Gastrocnemius medialis (tissue), 4 donors: ENCODE measurements at regions not wholly inside any gene's neighbourhood (a gene's known extent, or its start where the extent isn't known, plus 50 kb on each side); places are given as distances from the start of the nearest gene placed in this dataset.

Source experiments
- ATAC-seq, 2 donors: fragments of 150-250 bp; one replicate each; pipeline ENCODE4 v1.9.1; 2016
- DNase-seq, 2 donors: peaks; one replicate each; pipeline ENCODE4 v3.0.0-alpha.2; 2019
- H3K27ac ChIP-seq, 4 donors: fragments of 200-600 bp; sonication (generic); 1 replicate in 1 of 4; 2 replicates in 3 of 4; pipeline ENCODE4 v1.5.1; 2016 to 2018; ENCODE audit warnings: mild to moderate bottlenecking in 2 of 4, moderate library complexity in 1 of 4
- H3K27me3 ChIP-seq, 3 donors: fragments of 200-600 bp; sonication (generic) in 2 of 3; 1 replicate in 1 of 3; 2 replicates in 2 of 3; pipeline versions ENCODE4 v1.5.1 to v1.6.0; 2016 to 2019; ENCODE audit warnings: mild to moderate bottlenecking in 1 of 3, moderate library complexity in 1 of 3
- H3K36me3 ChIP-seq, 2 donors: fragments of 200-600 bp; sonication (generic) in 1 of 2; one replicate each; pipeline ENCODE4 v1.5.1; 2017 to 2018
- H3K4me1 ChIP-seq, 2 donors: fragments of 200-600 bp; sonication (generic) in 1 of 2; one replicate each; pipeline ENCODE4 v1.5.1; 2016 to 2017; ENCODE audit warnings: mild to moderate bottlenecking in 2 of 2
- H3K4me3 ChIP-seq, 4 donors: fragments of 200-600 bp; sonication (generic) in 3 of 4; 1 replicate in 1 of 4; 2 replicates in 3 of 4; pipeline ENCODE4 v1.5.1; 2016 to 2019; ENCODE audit warnings: mild to moderate bottlenecking in 2 of 4
- H3K9me3 ChIP-seq, 3 donors: fragments of 200-600 bp; sonication (generic) in 2 of 3; 1 replicate in 1 of 3; 2 replicates in 2 of 3; pipeline ENCODE4 v1.5.1; 2016 to 2019
- POLR2A ChIP-seq, 2 donors: fragments of 450-650 bp; IDR thresholded peaks; one replicate each; pipeline ENCODE4 v1.6.1; 2017; ENCODE audit warnings: antibody characterized with exemption in 2 of 2, mild to moderate bottlenecking in 2 of 2, moderate library complexity in 2 of 2
- in situ Hi-C, 4 donors: fragments of 200-750 bp; cut with MboI; loops; one replicate each; pipeline versions ENCODE4 v1.15.0 to v1.8.0; 2017; ENCODE audit warnings: low sequenced_read_pairs in 4 of 4
- intact Hi-C: fragments of 100-400 bp; cut with DNase I; formaldehyde crosslinking; loops from one replicate; pipeline ENCODE4 v1.15.1; 2023; ENCODE audit warnings: low total_unique reads
- TF ChIP-seq, protein P1 (sequence below), 5 experiments: fragments of 450-650 bp in 3 of 5; fragments of 200-600 bp in 2 of 5; sonication (generic) in 2 of 5; IDR thresholded peaks in 4 of 5; conservative IDR thresholded peaks in 1 of 5; 1 replicate in 4 of 5; 2 replicates in 1 of 5; pipeline ENCODE4 v1.5.1; 2016 to 2019; ENCODE audit warnings: antibody characterized with exemption in 5 of 5, mild to moderate bottlenecking in 3 of 5, moderate library complexity in 3 of 5

DNA sequence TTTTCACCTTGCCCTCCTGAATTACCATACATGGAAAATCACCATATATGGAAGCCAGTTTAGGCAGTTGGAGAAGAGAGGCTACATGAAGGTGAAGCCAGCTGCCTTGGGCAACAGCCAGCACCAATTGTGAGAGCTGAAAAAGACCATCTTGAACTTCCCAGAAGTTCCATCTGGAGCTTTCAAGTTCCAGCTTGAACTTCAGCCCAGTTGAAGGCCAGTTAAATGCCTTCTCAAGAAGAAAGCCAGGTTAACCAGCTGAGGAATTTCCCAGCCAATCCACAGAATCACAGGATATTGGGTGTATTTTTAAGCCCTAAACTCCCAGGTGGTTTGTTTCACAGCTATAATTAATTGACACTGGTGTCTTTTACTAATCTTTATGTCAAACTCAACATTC, 713.6 kb upstream of the MIR17HG start:
- intact Hi-C loops (no loop called here), in situ Hi-C loops (no loop called here)
- H3K4me1 ChIP-seq: no peaks in the 10 kb centered on the region
- ATAC-seq (no peak), DNase-seq (no peak)
- H3K9me3 ChIP-seq: no peaks in the 10 kb centered on the region
- H3K27ac ChIP-seq: no peak overlapping the region
- no peaks in the 10 kb centered on the region for H3K27me3 ChIP-seq
- no peak overlapping the region for H3K4me3 ChIP-seq
- TF ChIP-seq, protein P1, sequence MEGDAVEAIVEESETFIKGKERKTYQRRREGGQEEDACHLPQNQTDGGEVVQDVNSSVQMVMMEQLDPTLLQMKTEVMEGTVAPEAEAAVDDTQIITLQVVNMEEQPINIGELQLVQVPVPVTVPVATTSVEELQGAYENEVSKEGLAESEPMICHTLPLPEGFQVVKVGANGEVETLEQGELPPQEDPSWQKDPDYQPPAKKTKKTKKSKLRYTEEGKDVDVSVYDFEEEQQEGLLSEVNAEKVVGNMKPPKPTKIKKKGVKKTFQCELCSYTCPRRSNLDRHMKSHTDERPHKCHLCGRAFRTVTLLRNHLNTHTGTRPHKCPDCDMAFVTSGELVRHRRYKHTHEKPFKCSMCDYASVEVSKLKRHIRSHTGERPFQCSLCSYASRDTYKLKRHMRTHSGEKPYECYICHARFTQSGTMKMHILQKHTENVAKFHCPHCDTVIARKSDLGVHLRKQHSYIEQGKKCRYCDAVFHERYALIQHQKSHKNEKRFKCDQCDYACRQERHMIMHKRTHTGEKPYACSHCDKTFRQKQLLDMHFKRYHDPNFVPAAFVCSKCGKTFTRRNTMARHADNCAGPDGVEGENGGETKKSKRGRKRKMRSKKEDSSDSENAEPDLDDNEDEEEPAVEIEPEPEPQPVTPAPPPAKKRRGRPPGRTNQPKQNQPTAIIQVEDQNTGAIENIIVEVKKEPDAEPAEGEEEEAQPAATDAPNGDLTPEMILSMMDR (IDR thresholded peaks at IDR 0.05 in 4 of 5, conservative IDR thresholded peaks at IDR 0.05 in 1 of 5): no peak
- TF ChIP-seq POLR2A (IDR thresholded peaks at IDR 0.05): no peak
- H3K36me3 ChIP-seq: no peaks in the 10 kb centered on the region

GRCh38 chr13:90640976-90641375, 706.5 kb upstream of the MIR17HG start:
- in situ Hi-C loops: no loop called here
- no peak overlapping the region for H3K4me3 ChIP-seq
- intact Hi-C loops: no loop called here
- H3K27me3 ChIP-seq: no peaks in the 10 kb centered on the region
- H3K27ac ChIP-seq: no peak overlapping the region
- no peaks in the 10 kb centered on the region for H3K4me1 ChIP-seq
- ATAC-seq (no peak), DNase-seq (no peak)
- H3K36me3 ChIP-seq: no peaks in the 10 kb centered on the region
- H3K9me3 ChIP-seq: no peaks in the 10 kb centered on the region
- no peak for TF ChIP-seq POLR2A (IDR thresholded peaks at IDR 0.05)
- TF ChIP-seq, protein P1 (IDR thresholded peaks at IDR 0.05 in 4 of 5, conservative IDR thresholded peaks at IDR 0.05 in 1 of 5): no peak

- ATAC-seq: no peak
- in situ Hi-C loops (no loop called here), intact Hi-C loops (no loop called here)
- Histone ChIP-seq H3K4me3 (no peak overlapping the region), H3K36me3 (no peaks in the 10 kb centered on the region), H3K9me3 (no peaks in the 10 kb centered on the region), H3K27me3 (no peaks in the 10 kb centered on the region), H3K4me1 (no peaks in the 10 kb centered on the region), H3K27ac (no peak overlapping the region)
- no peak for DNase-seq
- TF ChIP-seq POLR2A (IDR thresholded peaks at IDR 0.05): no peak
- TF ChIP-seq, protein P1 (IDR thresholded peaks at IDR 0.05 in 4 of 5, conservative IDR thresholded peaks at IDR 0.05 in 1 of 5): no peak
Observed at GRCh38 chr13:90641884-90642283, 705.6 kb upstream of the MIR17HG start.

GRCh38 chr13:90645582-90645981, 701.9 kb upstream of the MIR17HG start:
- in situ Hi-C loops (no loop called here), intact Hi-C loops (no loop called here)
- no peak overlapping the region for H3K27ac ChIP-seq
- no peaks in the 10 kb centered on the region for H3K9me3 ChIP-seq
- TF ChIP-seq, protein P1 (IDR thresholded peaks at IDR 0.05 in 4 of 5, conservative IDR thresholded peaks at IDR 0.05 in 1 of 5): no peak
- no peak for TF ChIP-seq POLR2A (IDR thresholded peaks at IDR 0.05)
- no peaks in the 10 kb centered on the region for H3K4me1 ChIP-seq
- ATAC-seq: no peak
- H3K4me3 ChIP-seq: no peak overlapping the region
- H3K27me3 ChIP-seq: no peaks in the 10 kb centered on the region
- DNase-seq: no peak
- no peaks in the 10 kb centered on the region for H3K36me3 ChIP-seq

GRCh38 chr13:90648497-90648896, 699.0 kb upstream of the MIR17HG start:
- intact Hi-C loops: no loop called here
- Histone ChIP-seq H3K27ac (no peak overlapping the region), H3K4me3 (no peak overlapping the region), H3K4me1 (no peaks in the 10 kb centered on the region), H3K27me3 (no peaks in the 10 kb centered on the region), H3K9me3 (no peaks in the 10 kb centered on the region), H3K36me3 (no peaks in the 10 kb centered on the region)
- TF ChIP-seq POLR2A (IDR thresholded peaks at IDR 0.05): no peak
- TF ChIP-seq, protein P1 (IDR thresholded peaks at IDR 0.05 in 4 of 5, conservative IDR thresholded peaks at IDR 0.05 in 1 of 5): no peak
- no peak for ATAC-seq
- no peak for DNase-seq
- in situ Hi-C loops: no loop called here
